Omental fat pad (tissue), 3 donors: ENCODE measurements at regions not wholly inside any gene's neighbourhood (a gene's known extent, or its start where the extent isn't known, plus 50 kb on each side); places are given as distances from the start of the nearest gene placed in this dataset.
"Not testable (repeated sequence)": the region's sequence is repeated elsewhere in the genome, so short reads cannot be mapped to it uniquely, and the experiment has no call there.

Experiments
- ATAC-seq: fragments of 150-250 bp; one replicate; pipeline ENCODE4 v1.9.1; 2016; ENCODE audit warnings: mild to moderate bottlenecking, moderate library complexity; ENCODE audit not compliant: low FRiP score
- DNase-seq: peaks from one replicate; pipeline ENCODE4 v3.0.0-alpha.2; 2019; ENCODE audit warnings: low spot score
- TF ChIP-seq, protein P1 (sequence below), 3 donors: fragments of 450-650 bp; IDR thresholded peaks; one replicate each; pipeline ENCODE4 v1.5.1; 2016 to 2017; ENCODE audit warnings: antibody characterized with exemption in 3 of 3, mild to moderate bottlenecking in 3 of 3, moderate library complexity in 2 of 3

DNA sequence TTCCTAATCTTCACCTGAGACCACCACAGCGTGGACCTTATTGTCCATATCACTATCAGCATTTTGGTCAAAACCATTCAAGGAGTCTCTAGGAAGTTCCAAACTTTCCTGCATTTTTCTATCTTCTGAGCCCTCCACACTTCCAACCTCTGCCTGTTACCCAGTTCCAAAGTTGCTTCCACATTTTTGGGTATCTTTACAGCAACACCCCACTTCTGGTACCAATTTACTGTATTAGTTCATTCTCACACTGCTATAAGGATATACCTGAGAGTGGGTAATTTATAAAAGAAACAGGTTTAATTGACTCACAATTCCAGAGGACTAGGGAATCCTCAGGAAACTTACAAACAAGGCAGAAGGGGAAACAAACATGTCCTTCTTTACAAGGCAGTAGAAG, 103.3 kb upstream of the CBLB start:
- no peak for ATAC-seq
- no peak for DNase-seq
- TF ChIP-seq, protein P1, sequence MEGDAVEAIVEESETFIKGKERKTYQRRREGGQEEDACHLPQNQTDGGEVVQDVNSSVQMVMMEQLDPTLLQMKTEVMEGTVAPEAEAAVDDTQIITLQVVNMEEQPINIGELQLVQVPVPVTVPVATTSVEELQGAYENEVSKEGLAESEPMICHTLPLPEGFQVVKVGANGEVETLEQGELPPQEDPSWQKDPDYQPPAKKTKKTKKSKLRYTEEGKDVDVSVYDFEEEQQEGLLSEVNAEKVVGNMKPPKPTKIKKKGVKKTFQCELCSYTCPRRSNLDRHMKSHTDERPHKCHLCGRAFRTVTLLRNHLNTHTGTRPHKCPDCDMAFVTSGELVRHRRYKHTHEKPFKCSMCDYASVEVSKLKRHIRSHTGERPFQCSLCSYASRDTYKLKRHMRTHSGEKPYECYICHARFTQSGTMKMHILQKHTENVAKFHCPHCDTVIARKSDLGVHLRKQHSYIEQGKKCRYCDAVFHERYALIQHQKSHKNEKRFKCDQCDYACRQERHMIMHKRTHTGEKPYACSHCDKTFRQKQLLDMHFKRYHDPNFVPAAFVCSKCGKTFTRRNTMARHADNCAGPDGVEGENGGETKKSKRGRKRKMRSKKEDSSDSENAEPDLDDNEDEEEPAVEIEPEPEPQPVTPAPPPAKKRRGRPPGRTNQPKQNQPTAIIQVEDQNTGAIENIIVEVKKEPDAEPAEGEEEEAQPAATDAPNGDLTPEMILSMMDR (IDR thresholded peaks at IDR 0.05), result no peak

DNA sequence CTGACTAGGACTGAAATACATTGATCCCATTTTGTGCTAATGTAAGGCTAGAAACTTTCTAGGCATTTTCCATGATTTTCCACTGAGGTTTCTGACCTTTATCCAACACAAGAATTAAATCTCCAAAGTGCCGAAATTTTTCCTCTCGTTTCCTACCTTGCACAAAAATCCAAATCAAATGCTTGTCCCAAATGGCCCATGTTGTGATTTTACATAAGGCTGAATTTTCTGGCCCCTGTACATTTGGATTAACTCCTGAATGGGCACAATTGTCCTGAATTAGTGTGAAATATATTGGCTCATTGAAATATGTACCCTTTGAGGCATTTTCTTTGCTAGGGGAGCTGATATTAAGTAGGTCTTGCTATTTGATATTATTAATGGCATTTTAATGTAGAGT, 105.6 kb upstream of the CBLB start:
- TF ChIP-seq, protein P1 (IDR thresholded peaks at IDR 0.05), result no peak
- DNase-seq, result no peak
- ATAC-seq, result no peak

DNA sequence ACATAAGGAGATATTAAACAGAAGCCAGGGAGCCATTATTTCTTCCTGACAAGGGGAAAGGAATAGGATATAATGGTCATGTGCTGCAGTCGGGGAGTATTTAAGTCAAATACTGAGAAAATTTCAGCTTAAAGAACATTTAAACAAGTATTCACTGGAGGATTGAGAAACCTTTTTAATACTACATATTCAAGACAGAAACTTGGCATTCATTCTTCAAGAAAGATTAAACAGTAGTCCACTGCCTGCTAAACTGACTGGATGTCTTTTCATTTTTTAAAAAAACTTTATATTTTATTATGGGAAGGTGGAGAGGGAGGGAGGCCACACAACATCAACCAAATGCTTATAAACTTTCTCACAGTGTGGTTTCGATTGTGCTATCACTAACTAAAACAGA, 107.4 kb upstream of the CBLB start:
- no peak for DNase-seq
- TF ChIP-seq, protein P1 (IDR thresholded peaks at IDR 0.05), result no peak
- peak; percentile 41 for ATAC-seq

DNA sequence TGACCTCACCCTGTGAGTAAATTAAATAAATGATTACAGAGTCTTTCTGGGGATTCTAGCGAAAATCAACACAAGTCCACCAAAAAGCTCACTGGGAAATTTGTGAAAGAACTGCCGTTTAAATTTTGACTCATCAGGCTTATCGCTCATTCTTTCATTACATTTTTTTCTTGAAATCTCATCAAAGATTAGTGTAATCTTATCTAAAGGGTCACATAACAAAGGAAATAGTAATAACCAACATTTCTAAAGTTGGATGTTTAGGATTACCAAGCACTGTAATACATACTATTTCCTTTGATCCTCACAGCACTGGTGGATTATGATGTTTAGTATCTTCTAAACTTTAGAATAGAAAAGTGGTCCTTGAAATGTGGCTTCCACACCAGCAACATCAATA, 111.1 kb upstream of the CBLB start:
- DNase-seq, result no peak

DNA sequence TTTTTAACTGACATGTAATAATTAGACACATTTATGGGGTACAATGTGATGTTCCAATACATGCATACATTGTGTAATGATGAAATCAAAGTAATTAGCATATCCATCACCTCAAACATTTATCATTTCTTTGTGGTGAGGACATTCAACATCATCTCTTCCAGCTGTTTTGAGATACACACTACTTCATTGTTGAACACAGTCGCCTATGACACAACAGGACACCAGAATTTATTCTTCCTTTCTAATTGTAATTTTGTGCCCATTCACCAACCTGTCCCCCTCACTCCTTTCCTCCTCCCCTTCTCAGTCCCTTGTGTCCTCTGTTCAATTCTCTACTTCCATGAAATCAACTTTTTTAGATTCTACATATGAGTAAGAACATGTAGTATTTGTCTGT, 113.4 kb upstream of the CBLB start:
- ATAC-seq, result no peak
- TF ChIP-seq, protein P1 (IDR thresholded peaks at IDR 0.05), result no peak

More for the DNA sequence above, 111.1 kb upstream of the CBLB start:
- no peak for ATAC-seq
- TF ChIP-seq, protein P1 (IDR thresholded peaks at IDR 0.05), result no peak

DNA sequence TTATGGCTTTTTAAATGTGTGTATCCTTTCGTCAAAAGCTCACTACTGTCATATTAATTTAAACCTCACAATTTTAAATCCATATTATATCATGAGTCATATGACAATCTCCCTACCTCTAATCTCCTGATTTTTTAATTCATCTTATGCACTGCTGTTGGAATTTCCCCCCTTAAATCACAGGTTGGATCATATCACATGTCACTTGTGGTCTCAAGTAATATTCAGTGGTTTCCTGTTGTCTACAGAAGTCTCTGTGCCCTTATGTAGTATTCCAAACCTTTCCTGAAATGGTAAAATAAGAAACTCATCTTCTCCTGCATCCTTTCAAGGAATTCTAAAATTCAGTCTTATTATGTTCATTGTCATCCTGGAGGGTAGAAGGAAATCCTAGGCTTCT, 116.0 kb upstream of the CBLB start:
- no peak for DNase-seq
- no peak for ATAC-seq
- TF ChIP-seq, protein P1 (IDR thresholded peaks at IDR 0.05), result no peak

More for the DNA sequence above, 113.4 kb upstream of the CBLB start:
- no peak for DNase-seq

DNA sequence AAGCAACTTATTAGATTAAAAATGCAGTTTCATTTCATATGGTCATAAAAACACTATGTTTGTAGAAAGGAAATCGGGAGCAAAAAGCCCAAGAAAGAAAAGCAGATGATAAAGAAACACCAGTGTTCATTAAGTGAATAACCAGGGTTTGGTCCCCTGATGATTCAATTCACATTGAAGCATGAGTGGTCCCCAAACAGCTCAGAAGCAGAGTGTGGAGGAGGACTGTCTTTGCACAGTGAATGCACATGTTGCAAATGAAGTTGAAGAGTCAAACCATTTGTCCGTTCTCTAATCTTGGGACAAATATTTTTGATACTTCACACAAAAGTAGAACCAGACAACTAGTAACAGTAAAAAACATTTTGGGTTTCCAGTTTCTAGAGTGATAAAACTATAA, 117.5 kb upstream of the CBLB start:
- ATAC-seq, DNase-seq: not testable (repeated sequence)

DNA sequence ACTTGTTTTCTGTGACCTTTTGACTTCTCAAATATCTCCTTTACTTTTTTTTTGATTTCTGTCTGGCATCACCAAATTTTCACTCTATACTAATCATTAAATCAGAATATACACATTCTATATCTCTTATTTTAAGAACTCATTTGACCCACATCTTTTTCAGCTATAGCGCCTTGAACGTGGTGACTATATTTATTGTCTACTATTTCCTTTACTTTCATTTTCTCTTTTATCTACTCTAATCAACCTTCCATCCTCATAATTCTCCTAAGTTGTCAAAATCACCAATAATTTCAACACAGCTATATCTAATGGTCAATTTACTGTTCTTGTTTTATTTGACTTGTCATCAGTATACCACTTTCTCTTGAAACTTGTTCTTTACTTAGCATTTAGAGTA, 119.0 kb upstream of the CBLB start:
- DNase-seq (no peak), ATAC-seq (no peak)
- TF ChIP-seq, protein P1 (IDR thresholded peaks at IDR 0.05), result no peak
